Colon (tissue), 2 donors: ENCODE measurements at regions not wholly inside any gene's neighbourhood (a gene's known extent, or its start where the extent isn't known, plus 50 kb on each side); places are given as distances from the start of the nearest gene placed in this dataset.

ENCODE experiments used
- FAIRE-seq: peaks from 2 replicates; lab custom pipeline; 2012; peaks lifted over from hg19 to GRCh38; lab: Jason Lieb, UNC
- donor health status: control.
- donor health status: control.

- FAIRE-seq = no peak
These were observed 1978.3 kb upstream of the PIK3C3 start for GRCh38 chr18:39976771-39977170.

DNA sequence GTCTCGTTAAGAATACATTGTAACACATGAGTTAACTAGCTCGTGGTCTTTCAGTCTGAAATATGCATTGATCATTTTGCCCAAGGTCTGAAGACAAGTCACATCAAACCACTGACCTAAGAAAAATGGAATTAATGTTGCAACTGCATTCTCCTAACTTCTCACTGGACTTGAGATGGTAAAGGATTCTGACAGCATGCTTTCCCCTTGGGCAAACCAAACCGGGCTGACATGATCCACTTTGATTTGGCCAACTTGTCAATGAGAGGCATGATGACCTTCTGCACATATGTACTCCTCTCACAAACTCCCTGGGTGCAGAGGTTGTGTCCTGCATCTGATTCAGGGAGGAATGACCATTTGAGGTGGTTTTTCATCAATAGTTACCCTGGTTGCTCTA, 1982.5 kb upstream of the PIK3C3 start:
- no peak for FAIRE-seq

GRCh38 chr18:39969803-39970494, 1985.1 kb upstream of the PIK3C3 start:
- no peak for FAIRE-seq

- FAIRE-seq = no peak
These were observed 1988.8 kb upstream of the PIK3C3 start for GRCh38 chr18:39966275-39966674.

- FAIRE-seq = no peak
These were observed 1992.5 kb upstream of the PIK3C3 start for GRCh38 chr18:39962546-39962945.

- no peak for FAIRE-seq
These were observed 1994.5 kb upstream of the PIK3C3 start for GRCh38 chr18:39960550-39960949.

DNA sequence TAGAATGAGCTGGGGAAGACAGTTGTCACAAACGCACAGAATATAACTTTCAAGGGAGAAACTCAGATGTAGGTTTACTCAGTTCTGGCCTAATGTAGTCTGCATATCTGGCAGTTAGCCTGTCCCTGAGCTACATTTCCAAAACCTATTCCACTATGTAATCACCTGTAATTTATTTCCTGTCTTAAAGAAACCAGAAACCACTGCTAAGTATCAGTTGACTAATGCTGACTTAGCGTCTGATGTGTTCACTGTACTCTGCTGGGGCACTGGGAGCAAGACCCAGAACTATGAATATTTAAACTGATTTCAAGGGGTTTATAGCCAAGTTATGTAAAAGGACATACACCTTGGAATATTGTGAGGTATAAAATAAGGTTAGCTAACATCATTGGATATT, 1995.2 kb upstream of the PIK3C3 start:
- no peak for FAIRE-seq

GRCh38 chr18:39958876-39959275, 1996.2 kb upstream of the PIK3C3 start:
- no peak for FAIRE-seq

GRCh38 chr18:39952816-39953215, 2002.2 kb upstream of the PIK3C3 start:
- FAIRE-seq = no peak

- no peak for FAIRE-seq
These were observed 2003.8 kb upstream of the PIK3C3 start for GRCh38 chr18:39951142-39951720.

DNA sequence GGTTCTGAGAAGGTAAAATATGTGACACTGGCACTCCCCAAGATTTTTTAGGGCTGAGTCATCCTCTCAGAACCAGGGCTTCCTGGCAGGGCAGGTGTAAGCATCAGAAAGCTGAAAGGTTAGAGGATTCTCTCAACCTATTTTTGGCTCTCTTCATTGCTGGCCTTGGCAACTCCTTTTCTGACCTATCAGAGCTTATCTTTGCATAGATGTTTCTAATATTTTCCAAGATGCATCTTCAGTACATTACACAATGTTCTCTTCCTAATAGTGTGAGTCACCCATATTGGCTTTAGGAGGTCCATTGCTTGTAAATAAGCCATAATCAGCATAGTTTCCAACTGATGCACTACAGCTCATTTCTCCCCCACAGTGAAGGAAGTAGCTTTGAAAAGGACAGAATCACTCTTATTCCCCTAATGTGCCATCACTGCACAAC, 2008.4 kb upstream of the PIK3C3 start:
- FAIRE-seq = no peak

DNA sequence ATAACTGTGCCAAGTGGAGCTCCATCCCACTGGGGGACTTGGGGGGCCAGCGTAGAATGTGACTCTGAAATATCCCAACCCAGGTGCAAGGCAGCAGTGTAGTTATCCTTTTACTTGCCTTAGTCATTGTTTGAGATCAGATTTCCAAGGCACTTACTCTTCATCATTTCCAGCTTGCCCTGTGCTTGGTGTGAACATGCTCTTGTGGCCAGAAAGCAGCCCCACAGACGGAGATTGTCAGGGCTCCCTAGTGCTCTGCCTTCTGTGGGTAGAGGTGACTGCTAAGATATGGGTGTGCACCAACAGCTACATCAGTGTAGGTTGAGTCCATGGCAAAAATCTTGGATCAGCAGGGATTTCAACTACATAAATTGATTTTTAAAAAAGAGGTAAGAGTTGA, 2010.0 kb upstream of the PIK3C3 start:
- FAIRE-seq = no peak

DNA sequence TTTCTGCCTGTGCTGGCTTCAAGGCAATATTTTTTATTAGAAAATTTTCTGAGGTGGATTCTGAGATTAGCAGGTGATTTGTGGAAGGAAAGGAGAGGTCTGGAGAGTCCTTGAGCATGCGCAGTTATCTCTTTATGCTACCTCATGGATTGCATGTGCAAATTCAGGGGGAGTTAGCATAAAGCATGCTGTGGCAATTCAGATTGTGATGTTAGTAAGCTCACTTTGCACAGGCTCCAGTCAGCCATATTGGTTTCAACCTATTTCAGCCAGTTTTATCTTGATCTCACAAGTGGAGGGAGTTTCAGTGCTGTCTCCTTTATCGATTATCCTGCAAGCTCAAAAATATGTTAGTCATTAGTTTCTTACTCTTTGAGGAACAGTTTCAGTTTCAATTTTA, 2012.3 kb upstream of the PIK3C3 start:
- no peak for FAIRE-seq

DNA sequence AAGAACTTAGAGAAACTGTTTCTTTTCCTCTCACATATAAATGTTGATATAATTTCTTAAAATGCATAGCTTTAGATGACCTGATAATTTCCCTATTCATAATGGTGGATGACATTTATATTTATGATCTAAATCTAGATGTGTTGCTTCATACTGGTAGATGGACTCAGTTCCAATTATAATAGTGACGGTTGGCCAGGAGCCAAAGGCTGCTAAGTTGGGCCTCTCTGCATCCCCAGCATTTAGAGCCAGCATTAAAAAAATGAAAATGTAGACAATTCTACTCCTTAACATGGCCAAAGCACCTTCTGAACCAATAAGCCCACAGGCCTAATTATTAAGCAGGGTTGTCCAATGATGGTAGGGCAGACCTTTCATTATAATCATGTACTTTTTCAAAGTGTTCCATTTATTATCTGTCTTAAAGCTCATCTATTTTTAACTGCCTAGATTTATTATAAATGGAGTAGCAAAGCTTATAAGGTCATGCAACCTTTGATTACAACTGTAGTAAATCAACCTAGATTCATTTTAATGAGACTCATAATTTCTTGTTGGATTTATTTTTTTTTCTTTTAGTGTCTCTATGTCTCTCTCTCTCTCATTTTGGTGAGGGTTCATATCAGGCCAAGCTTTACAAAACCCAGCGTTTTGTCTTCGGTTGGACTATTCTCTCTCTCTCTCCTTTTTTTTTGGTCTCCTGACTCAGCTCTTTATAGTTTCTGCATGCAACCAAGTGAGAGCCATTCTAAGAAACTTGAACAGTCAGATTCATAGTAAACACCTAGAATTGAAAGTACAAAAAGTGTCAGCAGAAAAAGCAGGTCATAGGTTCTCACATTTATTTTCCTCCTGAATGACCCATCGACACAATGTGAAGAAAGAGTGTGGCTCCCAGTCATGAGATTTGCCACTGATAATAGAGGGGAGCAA, 2016.1 kb upstream of the PIK3C3 start:
- FAIRE-seq = no peak

DNA sequence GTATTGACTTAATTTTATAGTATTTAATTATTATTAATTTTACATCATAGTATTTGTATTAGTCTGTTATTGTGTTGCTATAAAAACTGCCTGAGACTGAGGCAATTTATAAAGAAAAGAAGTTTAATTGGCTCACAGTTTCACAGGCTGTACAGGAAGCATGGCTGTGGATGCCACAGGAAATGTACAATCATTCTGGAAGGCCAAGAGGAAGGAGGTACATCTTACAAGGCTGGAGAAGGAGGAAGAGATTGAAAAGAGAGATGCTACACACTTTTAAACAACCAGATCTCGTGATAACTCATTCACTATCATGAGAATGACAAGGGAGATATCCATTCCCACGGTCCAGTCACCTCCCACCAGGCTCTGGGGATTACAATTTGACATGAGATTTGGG, 2019.4 kb upstream of the PIK3C3 start:
- FAIRE-seq = no peak

- FAIRE-seq = no peak
These were observed 2036.2 kb upstream of the PIK3C3 start for GRCh38 chr18:39918847-39919246.

GRCh38 chr18:39913672-39914366, 2041.2 kb upstream of the PIK3C3 start:
- FAIRE-seq = no peak

DNA sequence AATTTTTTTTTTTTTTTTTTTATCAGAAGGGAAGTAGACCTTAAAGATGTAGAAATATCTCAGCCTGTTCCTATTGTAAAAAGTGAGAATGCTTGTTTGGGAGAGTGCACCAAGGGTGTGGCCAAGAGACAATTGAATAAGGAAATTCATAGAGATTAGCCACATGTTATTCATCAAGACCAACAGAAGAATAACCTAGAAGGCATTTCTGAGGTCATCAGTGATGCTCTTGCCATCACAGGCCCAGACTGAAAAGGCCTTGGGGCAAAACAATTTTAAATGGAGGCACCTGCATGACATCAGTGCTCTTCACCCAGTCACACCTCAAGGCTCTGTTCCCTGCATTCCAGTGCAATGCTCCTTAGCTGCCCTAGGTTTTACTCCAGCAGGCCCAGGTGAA, 2043.3 kb upstream of the PIK3C3 start:
- no peak for FAIRE-seq

- FAIRE-seq = no peak
These were observed 2045.3 kb upstream of the PIK3C3 start for GRCh38 chr18:39909706-39910105.

GRCh38 chr18:39886136-39886535, 2068.9 kb upstream of the PIK3C3 start:
- no peak for FAIRE-seq

DNA sequence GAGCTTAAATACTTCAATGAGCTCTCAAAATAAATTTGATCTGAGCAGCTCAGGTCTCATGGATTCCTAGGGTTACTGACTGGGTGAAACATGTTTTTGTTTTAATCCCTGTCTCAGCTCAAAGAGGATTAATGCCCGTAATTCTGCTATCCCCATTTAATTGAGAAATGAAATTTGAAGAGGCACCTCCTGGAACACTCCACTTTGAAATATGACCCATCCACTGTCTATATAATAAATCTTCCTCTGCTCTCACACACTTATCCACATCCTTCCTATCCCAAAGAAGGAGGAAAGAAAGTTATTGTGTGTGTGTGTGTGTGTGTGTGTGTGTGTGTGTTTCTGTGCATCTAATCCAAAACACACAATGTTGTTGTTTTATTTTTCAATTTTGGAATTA, 2082.4 kb upstream of the PIK3C3 start:
- FAIRE-seq = no peak

DNA sequence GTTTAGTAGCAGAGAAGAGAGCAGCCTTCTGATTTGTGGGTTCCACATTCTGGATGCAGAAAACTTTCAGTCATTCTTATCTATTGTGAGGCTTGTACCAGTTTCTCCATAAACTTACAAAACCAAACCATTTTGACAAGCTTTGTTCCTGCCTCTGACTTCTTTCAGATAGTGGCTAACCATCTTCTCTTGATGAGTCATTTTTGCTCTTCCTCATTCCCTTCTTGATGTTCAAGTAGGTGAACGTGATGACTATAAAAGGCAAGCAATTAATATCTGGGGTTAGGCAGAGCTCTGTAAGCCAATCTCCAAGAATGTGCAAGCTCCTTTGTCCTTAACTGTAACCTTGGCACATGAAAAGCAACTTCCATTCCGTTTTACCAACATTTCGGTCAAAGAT, 2083.1 kb upstream of the PIK3C3 start:
- no peak for FAIRE-seq

DNA sequence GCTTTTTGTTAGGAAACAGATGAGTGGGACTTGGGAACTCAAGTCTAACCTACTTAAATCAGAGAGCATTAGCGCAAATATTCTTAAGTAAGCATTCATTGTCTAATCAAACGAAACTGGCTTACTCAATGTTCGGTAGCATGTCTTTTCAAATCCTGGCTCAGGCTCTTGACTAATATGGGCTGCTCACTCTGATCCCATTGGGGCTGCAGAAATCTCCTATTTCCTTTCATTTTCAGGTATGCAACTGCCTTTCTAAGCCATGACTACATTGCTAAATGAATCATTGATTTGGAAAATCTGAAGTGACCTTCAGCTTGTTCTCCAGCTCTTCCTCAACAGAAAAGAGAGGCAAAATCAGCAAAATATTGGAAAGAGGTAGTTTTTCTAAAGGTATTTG, 2084.4 kb upstream of the PIK3C3 start:
- no peak for FAIRE-seq
